Calu3 (cell line): ENCODE measurements at regions not wholly inside any gene's neighbourhood (a gene's known extent, or its start where the extent isn't known, plus 50 kb on each side); places are given as distances from the start of the nearest gene placed in this dataset.

Experiments
- BruUV-seq: library from RNA; stranded (reverse); fragments of 400-500 nt; replicated peaks from 2 replicates; lab custom pipeline; 2021; lab: Mats Ljungman, UMichigan
- CTCF ChIA-PET: fragments of 300-600 bp; sonication (Branson Sonifier 250); formaldehyde crosslinking; loops from one replicate; lab custom pipeline; 2022; ENCODE audit warnings: antibody characterized with exemption; lab: Charles Lee
- DNase-seq: peaks from one replicate; pipeline ENCODE4 v3.0.0; 2022
- H3K27ac Mint-ChIP-seq: one replicate; pipeline ENCODE4 v1.8.0; 2022; ENCODE audit warnings: mixed read lengths; ENCODE audit not compliant: unreplicated experiment
- H3K27me3 Mint-ChIP-seq: one replicate; pipeline ENCODE4 v1.8.0; 2022; ENCODE audit warnings: mixed read lengths; ENCODE audit not compliant: unreplicated experiment
- H3K36me3 Mint-ChIP-seq: one replicate; pipeline ENCODE4 v1.8.0; 2022; ENCODE audit warnings: mild to moderate bottlenecking, moderate library complexity, mixed read lengths; ENCODE audit not compliant: insufficient read depth, unreplicated experiment
- H3K4me1 Mint-ChIP-seq: one replicate; pipeline ENCODE4 v1.8.0; 2022; ENCODE audit warnings: mild to moderate bottlenecking, low read depth, mixed read lengths; ENCODE audit not compliant: unreplicated experiment
- H3K4me3 Mint-ChIP-seq: one replicate; pipeline ENCODE4 v1.8.0; 2022; ENCODE audit warnings: mild to moderate bottlenecking, low read depth, moderate library complexity, mixed read lengths; ENCODE audit not compliant: unreplicated experiment
- H3K9me3 Mint-ChIP-seq: one replicate; pipeline ENCODE4 v1.8.0; 2022; ENCODE audit warnings: low read depth, mixed read lengths; ENCODE audit not compliant: unreplicated experiment
- CTCF ChIP-seq: fragments of 200-600 bp; IDR thresholded peaks from one replicate; pipeline ENCODE4 v1.8.0; 2022; ENCODE audit warnings: antibody characterized with exemption; ENCODE audit not compliant: unreplicated experiment
- intact Hi-C: fragments of 100-400 bp; cut with micrococcal nuclease; formaldehyde crosslinking; loops from one replicate; pipeline ENCODE4 v1.10.0; 2022; ENCODE audit not compliant: unreplicated experiment

GRCh38 chr13:74743992-74744391 is 609.8 kb upstream of the KLF12 start:
- H3K36me3 Mint-ChIP-seq: no peaks in the 10 kb centered on the region
- H3K9me3 Mint-ChIP-seq: no peaks in the 10 kb centered on the region
- CTCF ChIA-PET: no interaction called here
- H3K4me1 Mint-ChIP-seq: no peaks in the 10 kb centered on the region
- intact Hi-C loops: no loop called here
- H3K4me3 Mint-ChIP-seq: no peak overlapping the region
- H3K27ac Mint-ChIP-seq: no peak overlapping the region
- no TSS peak for BruUV-seq
- DNase-seq: no peak
- TF ChIP-seq CTCF: no peak
- no peaks in the 10 kb centered on the region for H3K27me3 Mint-ChIP-seq

GRCh38 chr13:74741732-74742131 is 607.5 kb upstream of the KLF12 start:
- H3K27me3 Mint-ChIP-seq: no peaks in the 10 kb centered on the region
- H3K4me1 Mint-ChIP-seq: no peaks in the 10 kb centered on the region
- DNase-seq: no peak
- CTCF ChIA-PET: no interaction called here
- H3K4me3 Mint-ChIP-seq: no peak overlapping the region
- H3K36me3 Mint-ChIP-seq: no peaks in the 10 kb centered on the region
- BruUV-seq: no TSS peak
- no peak overlapping the region for H3K27ac Mint-ChIP-seq
- intact Hi-C loops: no loop called here
- TF ChIP-seq CTCF: no peak
- no peaks in the 10 kb centered on the region for H3K9me3 Mint-ChIP-seq

GRCh38 chr13:74732736-74733385 is 598.7 kb upstream of the KLF12 start:
- H3K4me3 Mint-ChIP-seq: no peak overlapping the region
- DNase-seq: no peak
- no peaks in the 10 kb centered on the region for H3K27me3 Mint-ChIP-seq
- intact Hi-C loops: no loop called here
- CTCF ChIA-PET: no interaction called here
- H3K36me3 Mint-ChIP-seq: no peaks in the 10 kb centered on the region
- no peak overlapping the region for H3K27ac Mint-ChIP-seq
- H3K4me1 Mint-ChIP-seq: no peaks in the 10 kb centered on the region
- peaks cover 2% of the 10 kb centered on the region for H3K9me3 Mint-ChIP-seq
- no TSS peak for BruUV-seq
- no peak for TF ChIP-seq CTCF

GRCh38 chr13:74731731-74732130 is 597.5 kb upstream of the KLF12 start:
- H3K27me3 Mint-ChIP-seq: no peaks in the 10 kb centered on the region
- H3K36me3 Mint-ChIP-seq: no peaks in the 10 kb centered on the region
- H3K27ac Mint-ChIP-seq: no peak overlapping the region
- no TSS peak for BruUV-seq
- DNase-seq: no peak
- peaks cover 2% of the 10 kb centered on the region for H3K9me3 Mint-ChIP-seq
- TF ChIP-seq CTCF: no peak
- no peaks in the 10 kb centered on the region for H3K4me1 Mint-ChIP-seq
- intact Hi-C loops: no loop called here
- no peak overlapping the region for H3K4me3 Mint-ChIP-seq
- CTCF ChIA-PET: no interaction called here
